Transverse colon (tissue), 4 donors: ENCODE measurements at regions not wholly inside any gene's neighbourhood (a gene's known extent, or its start where the extent isn't known, plus 50 kb on each side); places are given as distances from the start of the nearest gene placed in this dataset.

Experiments used
- DNase-seq: peaks from one replicate; pipeline ENCODE4 v3.0.0-alpha.2; 2019
- H3K27ac ChIP-seq, 4 donors: fragments of 200-600 bp; sonication (generic); 2 replicates each; pipeline ENCODE4 v1.5.1; 2016 to 2018; ENCODE audit warnings: inconsistent platforms in 4 of 4
- H3K27me3 ChIP-seq: fragments of 200-600 bp; sonication (generic); 2 replicates; pipeline ENCODE4 v1.5.1; 2017; ENCODE audit warnings: inconsistent platforms
- H3K36me3 ChIP-seq, 4 donors: fragments of 200-600 bp; sonication (generic); 2 replicates each; pipeline ENCODE4 v1.5.1; 2017 to 2019; ENCODE audit warnings: inconsistent platforms in 4 of 4
- H3K4me1 ChIP-seq, 4 donors: fragments of 200-600 bp; sonication (generic); 2 replicates each; pipeline ENCODE4 v1.5.1; 2017 to 2020; ENCODE audit warnings: inconsistent platforms in 4 of 4
- H3K4me3 ChIP-seq, 4 donors: fragments of 200-600 bp; sonication (generic); 1 replicate in 1 of 4; 2 replicates in 3 of 4; pipeline versions ENCODE4 v1.5.1 to v1.6.1; 2017 to 2019; ENCODE audit warnings: inconsistent platforms in 4 of 4
- H3K9me3 ChIP-seq, 2 donors: fragments of 200-600 bp; sonication (generic); 2 replicates each; pipeline ENCODE4 v1.5.1; 2017 to 2019; ENCODE audit warnings: inconsistent platforms in 2 of 2
- EP300 ChIP-seq: sonication (generic); formaldehyde crosslinking; IDR thresholded peaks from one replicate; pipeline ENCODE4 v1.6.1; 2017; ENCODE audit warnings: antibody characterized with exemption, low read depth
- POLR2A ChIP-seq: fragments of 450-650 bp; IDR thresholded peaks from one replicate; pipeline ENCODE4 v1.6.1; 2016; ENCODE audit warnings: antibody characterized with exemption, mild to moderate bottlenecking, moderate library complexity
- POLR2AphosphoS5 ChIP-seq, 3 donors: sonication (generic); formaldehyde crosslinking; IDR thresholded peaks; one replicate each; pipeline ENCODE4 v1.6.1; 2016; ENCODE audit warnings: antibody characterized with exemption in 3 of 3
- WGBS, 2 donors: methylation state at CpG; one replicate each; pipeline ENCODE4 v1.1.5; 2018; ENCODE audit warnings: low coverage in 1 of 2; 5-methylcytosine and 5-hydroxymethylcytosine counted together
- in situ Hi-C, 4 donors: fragments of 200-750 bp; cut with MboI; loops; one replicate each; pipeline versions ENCODE4 v1.15.0 to v1.15.1; 2017; ENCODE audit warnings: low sequenced_read_pairs in 3 of 4, low pct_ligation_motif_present in 1 of 4, low pct_unique_long_range_greater_than_20kb in 1 of 4
- intact Hi-C: fragments of 100-400 bp; cut with DNase I; formaldehyde crosslinking; loops from one replicate; pipeline ENCODE4 v1.15.1; 2023; ENCODE audit warnings: low total_unique reads
- TF ChIP-seq, protein P1 (sequence below), 5 experiments: fragments of 200-600 bp in 3 of 5; fragments of 450-650 bp in 2 of 5; sonication (generic) in 3 of 5; IDR thresholded peaks; 1 replicate in 2 of 5; 2 replicates in 3 of 5; pipeline ENCODE4 v1.5.1; 2016 to 2017; ENCODE audit warnings: antibody characterized with exemption in 5 of 5, inconsistent platforms in 3 of 5, mild to moderate bottlenecking in 2 of 5, moderate library complexity in 1 of 5

DNA sequence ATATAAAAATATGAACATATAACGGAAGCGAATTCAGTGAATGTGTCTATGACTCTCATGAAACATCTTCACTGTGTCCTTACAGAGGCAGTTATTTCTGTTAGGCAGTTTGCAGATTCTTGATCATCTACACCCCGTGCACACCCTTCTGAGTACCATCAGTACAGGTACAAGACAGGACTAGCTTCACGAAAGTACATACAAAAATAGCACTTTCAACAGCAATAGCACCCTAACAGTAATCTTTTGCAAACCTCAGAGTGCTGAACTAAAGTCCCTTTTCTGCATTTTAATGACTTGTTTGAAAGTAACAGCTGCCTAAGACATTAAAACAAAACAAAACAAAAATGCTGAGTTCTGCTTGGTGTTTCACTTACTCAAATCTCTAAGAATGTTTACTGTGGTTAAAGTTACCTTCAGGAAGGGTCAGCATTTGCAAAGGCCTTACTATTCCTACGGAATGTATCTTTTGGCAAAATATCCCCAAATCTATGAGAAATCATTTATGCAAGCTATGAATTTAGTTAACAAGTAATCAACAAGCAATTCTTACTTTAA lies 104.1 kb downstream of the CNTN3 start:
- 72 to 81% methylated on average over 5 of the region's 5 CpGs for WGBS, 2 donors
- H3K9me3 ChIP-seq, result no peaks in the 10 kb centered on the region
- in situ Hi-C loops, result no loop called here

DNA sequence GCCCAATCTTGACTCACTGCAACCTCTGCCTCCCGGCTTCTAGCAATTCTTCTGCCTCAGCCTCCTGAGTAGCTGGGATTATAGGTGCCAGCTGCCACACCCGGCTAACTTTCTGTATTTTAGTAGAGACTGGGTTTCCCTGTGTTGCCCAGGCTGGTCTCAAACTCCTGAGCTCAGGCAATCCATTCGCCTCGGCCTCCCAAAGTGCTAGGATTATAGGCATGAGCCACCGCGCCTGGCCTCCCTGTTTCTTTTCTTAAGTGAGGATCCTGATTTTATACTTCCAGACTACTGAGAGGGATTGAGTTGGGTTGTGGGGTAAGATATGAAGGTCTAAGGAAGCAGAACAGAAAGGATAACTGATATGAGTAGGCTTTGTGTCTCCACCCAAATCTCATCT lies 106.8 kb downstream of the CNTN3 start:
- Histone ChIP-seq H3K4me3 (no peak overlapping the region), H3K27ac (no peak overlapping the region), H3K9me3 (no peaks in the 10 kb centered on the region), H3K4me1 (no peaks in the 10 kb centered on the region), H3K36me3 (no peaks in the 10 kb centered on the region), H3K27me3 (no peaks in the 10 kb centered on the region)
- DNase-seq, result no peak
- intact Hi-C loops (no loop called here), in situ Hi-C loops (no loop called here)
- TF ChIP-seq POLR2AphosphoS5 (IDR thresholded peaks at IDR 0.05), result no peak
- TF ChIP-seq POLR2A, result no peak
- TF ChIP-seq EP300, result no peak
- WGBS, 2 donors, result 90 to 95% methylated on average over 4 to 6 of the region's 6 CpGs

More for the DNA sequence above, 104.1 kb downstream of the CNTN3 start:
- Histone ChIP-seq H3K4me3 (no peak overlapping the region), H3K4me1 (no peaks in the 10 kb centered on the region), H3K27ac (no peak overlapping the region), H3K36me3 (no peaks in the 10 kb centered on the region), H3K27me3 (no peaks in the 10 kb centered on the region)
- DNase-seq, result no peak
- no peak for TF ChIP-seq POLR2A
- TF ChIP-seq POLR2AphosphoS5 (IDR thresholded peaks at IDR 0.05), result no peak
- no peak for TF ChIP-seq EP300
- TF ChIP-seq, protein P1, sequence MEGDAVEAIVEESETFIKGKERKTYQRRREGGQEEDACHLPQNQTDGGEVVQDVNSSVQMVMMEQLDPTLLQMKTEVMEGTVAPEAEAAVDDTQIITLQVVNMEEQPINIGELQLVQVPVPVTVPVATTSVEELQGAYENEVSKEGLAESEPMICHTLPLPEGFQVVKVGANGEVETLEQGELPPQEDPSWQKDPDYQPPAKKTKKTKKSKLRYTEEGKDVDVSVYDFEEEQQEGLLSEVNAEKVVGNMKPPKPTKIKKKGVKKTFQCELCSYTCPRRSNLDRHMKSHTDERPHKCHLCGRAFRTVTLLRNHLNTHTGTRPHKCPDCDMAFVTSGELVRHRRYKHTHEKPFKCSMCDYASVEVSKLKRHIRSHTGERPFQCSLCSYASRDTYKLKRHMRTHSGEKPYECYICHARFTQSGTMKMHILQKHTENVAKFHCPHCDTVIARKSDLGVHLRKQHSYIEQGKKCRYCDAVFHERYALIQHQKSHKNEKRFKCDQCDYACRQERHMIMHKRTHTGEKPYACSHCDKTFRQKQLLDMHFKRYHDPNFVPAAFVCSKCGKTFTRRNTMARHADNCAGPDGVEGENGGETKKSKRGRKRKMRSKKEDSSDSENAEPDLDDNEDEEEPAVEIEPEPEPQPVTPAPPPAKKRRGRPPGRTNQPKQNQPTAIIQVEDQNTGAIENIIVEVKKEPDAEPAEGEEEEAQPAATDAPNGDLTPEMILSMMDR (IDR thresholded peaks at IDR 0.05), result no peak
- intact Hi-C loops, result no loop called here

DNA sequence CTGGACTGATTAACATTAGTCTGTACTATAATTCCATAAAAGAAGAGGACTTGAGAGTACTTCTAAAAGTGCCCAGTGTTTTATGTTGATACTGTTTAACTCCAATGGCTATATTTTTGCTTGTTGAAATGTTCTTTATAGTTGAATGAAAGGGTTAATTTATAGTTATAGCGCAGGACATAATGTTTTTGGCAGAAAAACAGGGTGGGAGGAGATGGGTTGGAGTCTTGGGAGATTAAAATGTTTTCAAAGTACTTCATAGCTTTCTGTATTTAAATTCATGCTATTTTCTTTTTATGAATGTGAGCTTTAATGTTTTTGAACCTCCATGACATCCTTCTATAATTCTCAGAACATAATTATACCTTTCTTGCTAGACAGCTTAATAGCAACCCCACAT lies 108.2 kb downstream of the CNTN3 start:
- in situ Hi-C loops, result no loop called here
- DNase-seq, result no peak
- TF ChIP-seq POLR2AphosphoS5 (IDR thresholded peaks at IDR 0.05), result no peak
- TF ChIP-seq POLR2A, result no peak
- TF ChIP-seq EP300, result no peak
- H3K4me1 ChIP-seq, result no peaks in the 10 kb centered on the region
- H3K4me3 ChIP-seq, result no peak overlapping the region
- H3K36me3 ChIP-seq, result no peaks in the 10 kb centered on the region
- no peak overlapping the region for H3K27ac ChIP-seq
- H3K9me3 ChIP-seq, result no peaks in the 10 kb centered on the region
- H3K27me3 ChIP-seq, result no peaks in the 10 kb centered on the region
- intact Hi-C loops, result no loop called here
- WGBS, 2 donors, result 69 to 71% methylated on average over 1 of the region's 1 CpG

DNA sequence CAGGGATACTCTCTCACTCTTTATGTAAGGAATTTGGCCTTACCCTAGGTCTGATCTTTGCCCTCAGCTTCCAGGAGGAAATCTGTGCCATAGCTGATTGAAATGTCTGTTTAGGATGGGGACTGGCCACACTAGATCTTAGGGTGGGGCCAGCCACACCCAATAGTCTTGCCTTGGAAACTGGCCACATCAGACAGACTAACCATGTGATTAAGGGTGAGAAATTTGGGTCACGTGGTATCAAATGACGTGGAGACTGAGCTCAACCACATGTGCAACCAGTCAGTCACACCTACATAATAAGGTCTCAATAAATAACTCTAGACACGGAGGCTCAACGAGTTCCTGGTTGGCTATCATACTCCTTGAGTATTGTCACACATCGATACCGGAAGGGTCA lies 113.5 kb downstream of the CNTN3 start:
- TF ChIP-seq POLR2AphosphoS5 (IDR thresholded peaks at IDR 0.05) (no peak), EP300 (no peak), POLR2A (no peak)
- TF ChIP-seq, protein P1 (IDR thresholded peaks at IDR 0.05), result no peak
- H3K4me1 ChIP-seq, result no peaks in the 10 kb centered on the region
- no peak for DNase-seq
- no peak overlapping the region for H3K4me3 ChIP-seq
- in situ Hi-C loops, result no loop called here
- WGBS, 2 donors, result 72 to 77% methylated on average over 6 of the region's 6 CpGs
- intact Hi-C loops, result no loop called here
- H3K36me3 ChIP-seq, result no peaks in the 10 kb centered on the region
- H3K27me3 ChIP-seq, result no peaks in the 10 kb centered on the region
- no peaks in the 10 kb centered on the region for H3K9me3 ChIP-seq
- H3K27ac ChIP-seq, result no peak overlapping the region

DNA sequence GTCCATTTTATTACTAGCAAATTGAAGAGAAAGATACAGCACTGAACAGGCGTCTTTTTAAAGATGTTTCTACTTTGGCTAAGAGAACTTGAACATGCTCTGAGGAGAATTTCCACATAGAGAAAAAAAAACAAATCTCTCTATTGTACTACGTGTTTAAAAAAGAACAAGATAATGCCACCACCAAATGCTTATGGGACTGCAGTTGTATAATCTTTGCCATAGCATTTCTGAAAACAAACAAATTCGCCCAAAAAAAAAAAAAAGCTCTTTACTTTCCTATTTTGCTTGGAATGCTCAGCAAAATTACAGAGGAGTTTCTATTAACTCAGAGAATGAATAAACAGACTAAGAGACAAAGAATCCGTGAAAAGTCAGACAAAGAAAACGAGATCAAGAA lies 114.2 kb downstream of the CNTN3 start:
- DNase-seq, result no peak
- Histone ChIP-seq H3K9me3 (no peaks in the 10 kb centered on the region), H3K36me3 (no peaks in the 10 kb centered on the region), H3K27me3 (no peaks in the 10 kb centered on the region), H3K4me1 (no peaks in the 10 kb centered on the region), H3K4me3 (no peak overlapping the region), H3K27ac (no peak overlapping the region)
- in situ Hi-C loops, result no loop called here
- TF ChIP-seq EP300, result no peak
- no peak for TF ChIP-seq POLR2A
- no peak for TF ChIP-seq POLR2AphosphoS5 (IDR thresholded peaks at IDR 0.05)
- TF ChIP-seq, protein P1 (IDR thresholded peaks at IDR 0.05), result no peak
- intact Hi-C loops, result no loop called here
- WGBS, 2 donors, result 69 to 79% methylated on average over 5 of the region's 5 CpGs
